Panc1 (cell line): ENCODE measurements at regions not wholly inside any gene's neighbourhood (a gene's known extent, or its start where the extent isn't known, plus 50 kb on each side); places are given as distances from the start of the nearest gene placed in this dataset.

Experiments used
- ATAC-seq: fragments of 200-7000 bp; cut with Tn5 transposase; 2 replicates; pipeline ENCODE4 v1.9.1; 2020; ENCODE audit warnings: mild to moderate bottlenecking, moderate library complexity
- BruUV-seq: library from RNA; stranded (reverse); fragments of 400-500 nt; replicated peaks from 2 replicates; lab custom pipeline; 2021; lab: Mats Ljungman, UMichigan
- CTCF ChIA-PET: fragments of 300-600 bp; sonication (Branson Sonifier 250); formaldehyde crosslinking; loops from one replicate; lab custom pipeline; 2022; ENCODE audit warnings: antibody characterized with exemption; lab: Charles Lee
- POLR2A ChIA-PET: fragments of 300-600 bp; sonication (Branson Sonifier 250); formaldehyde crosslinking; loops from one replicate; lab custom pipeline; 2022; ENCODE audit warnings: antibody characterized with exemption; lab: Charles Lee
- DNase-seq: peaks from one replicate; pipeline ENCODE4 v3.0.0-alpha.2; 2010; ENCODE audit warnings: low read depth, low spot score
- H3K27ac ChIP-seq: 2 replicates; pipeline ENCODE4 v1.5.1; 2011; ENCODE audit warnings: mild to moderate bottlenecking, low read length, inconsistent platforms
- H3K27me3 ChIP-seq: fragments of 200-500 bp; sonication (Bioruptor generic); 2 replicates; pipeline ENCODE4 v1.6.0; 2014; ENCODE audit warnings: low read length, inconsistent platforms; ENCODE audit not compliant: control insufficient read depth, insufficient read depth
- H3K36me3 ChIP-seq: fragments of 200-500 bp; sonication (Bioruptor generic); 2 replicates; pipeline ENCODE4 v1.5.1; 2014; ENCODE audit warnings: inconsistent platforms, mild to moderate bottlenecking, low read length, moderate library complexity; ENCODE audit not compliant: control insufficient read depth, insufficient read depth
- H3K4me1 ChIP-seq: 2 replicates; pipeline ENCODE4 v1.5.1; 2011; ENCODE audit warnings: inconsistent platforms, mild to moderate bottlenecking, low read length, moderate library complexity; ENCODE audit not compliant: control insufficient read depth, insufficient read depth
- H3K4me3 ChIP-seq, 2 experiments: 2 replicates each; pipeline ENCODE4 v1.5.1; 2011 to 2012; ENCODE audit warnings: low read depth in 2 of 2, low read length in 2 of 2, mild to moderate bottlenecking in 2 of 2, inconsistent platforms in 1 of 2, moderate library complexity in 1 of 2
- H3K9me3 ChIP-seq: fragments of 200-500 bp; sonication (Bioruptor generic); 2 replicates; pipeline ENCODE4 v1.5.1; 2014; ENCODE audit warnings: low read depth, mild to moderate bottlenecking, inconsistent platforms, low read length, moderate library complexity; ENCODE audit not compliant: control insufficient read depth, insufficient read depth
- CTCF ChIP-seq: fragments of 450-650 bp; IDR thresholded peaks from 2 replicates; pipeline ENCODE4 v1.5.1; 2017; ENCODE audit warnings: mild to moderate bottlenecking
- POLR2AphosphoS5 ChIP-seq: IDR thresholded peaks from 2 replicates; pipeline ENCODE4 v1.6.1; 2012; ENCODE audit warnings: mild to moderate bottlenecking, low read depth, low read length, moderate library complexity
- REST ChIP-seq, 2 experiments: IDR thresholded peaks; 2 replicates each; pipeline ENCODE4 v1.6.1; 2011 to 2012; ENCODE audit warnings: low read depth in 2 of 2, control low read depth in 1 of 2, low read length in 1 of 2, mild to moderate bottlenecking in 1 of 2, moderate library complexity in 1 of 2; ENCODE audit not compliant: insufficient read depth in 1 of 2
- SIN3A ChIP-seq: IDR thresholded peaks from 2 replicates; pipeline ENCODE4 v1.6.1; 2012; ENCODE audit warnings: low read depth, mild to moderate bottlenecking, low read length, moderate library complexity, borderline replicate concordance; ENCODE audit not compliant: insufficient read depth
- TCF7L2 ChIP-seq: IDR thresholded peaks from 2 replicates; pipeline ENCODE4 v1.6.1; 2011; ENCODE audit warnings: mild to moderate bottlenecking, low read depth, low read length, inconsistent platforms
- in situ Hi-C: cut with HindIII; loops from 2 replicates; pipeline ENCODE4 v1.10.0; 2016; ENCODE audit warnings: low sequenced_read_pairs, low pct_unique_long_range_greater_than_20kb
- intact Hi-C: fragments of 100-400 bp; cut with micrococcal nuclease; formaldehyde crosslinking; loops from one replicate; pipeline ENCODE4 v1.10.0; 2022; ENCODE audit not compliant: unreplicated experiment

- H3K4me3 ChIP-seq = no peak overlapping the region
- ChIA-PET CTCF (no interaction called here), POLR2A (no interaction called here)
- intact Hi-C loops (no loop called here), in situ Hi-C loops (no loop called here)
- no peak overlapping the region for H3K27ac ChIP-seq
- DNase-seq = no peak
- TF ChIP-seq POLR2AphosphoS5 = no peak
- TF ChIP-seq SIN3A = no peak
- TF ChIP-seq TCF7L2 = no peak
- no peak for TF ChIP-seq CTCF
- TF ChIP-seq REST (IDR thresholded peaks at IDR 0.05; ENCODE audit: insufficient read depth in 1 of 2, low read depth in 2 of 2, low read length in 1 of 2) = no peak
- peaks cover 2% of the 10 kb centered on the region; the same call in 1 of the 2 replicates for H3K27me3 ChIP-seq
- H3K36me3 ChIP-seq = no peaks in the 10 kb centered on the region
- ATAC-seq = no peak
- no peaks in the 10 kb centered on the region for H3K4me1 ChIP-seq
- BruUV-seq = no TSS peak
- no peaks in the 10 kb centered on the region for H3K9me3 ChIP-seq
These were observed 357.2 kb upstream of the SALL3 start for GRCh38 chr18:78622251-78622906.

DNA sequence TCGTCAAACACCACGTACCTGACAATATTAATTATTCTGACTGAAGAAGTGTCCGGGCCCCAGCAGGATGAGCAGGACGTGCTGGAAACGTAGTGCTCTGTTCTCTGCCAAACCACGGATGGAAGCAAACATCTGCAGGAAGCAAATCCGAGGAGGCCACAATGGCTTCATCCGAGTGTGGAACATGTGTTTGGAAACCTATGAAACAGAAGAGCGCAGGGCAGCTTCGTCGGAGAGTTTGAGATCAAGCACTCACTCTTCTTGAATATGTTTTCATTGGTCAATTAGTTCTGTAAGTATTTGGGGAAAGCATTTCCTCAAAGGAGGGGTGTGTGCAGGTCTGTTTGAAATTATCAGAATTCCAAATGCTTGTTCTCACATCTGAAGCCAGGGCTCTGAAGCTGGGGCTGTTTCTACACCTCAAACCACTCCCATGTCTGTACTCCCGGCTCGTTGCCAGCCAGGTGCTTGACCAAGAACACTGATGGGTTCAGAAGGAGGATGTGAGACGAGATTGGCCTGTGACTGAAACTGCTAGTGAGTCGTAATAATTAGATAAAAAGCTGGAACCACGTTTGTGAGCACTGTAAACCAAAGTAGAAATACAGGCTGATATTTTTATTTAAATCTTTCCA is 356.6 kb upstream of the SALL3 start:
- Histone ChIP-seq H3K4me3 (no peak overlapping the region), H3K27ac (no peak overlapping the region), H3K9me3 (no peaks in the 10 kb centered on the region), H3K27me3 (peaks cover 2% of the 10 kb centered on the region; the same call in 1 of the 2 replicates), H3K4me1 (no peaks in the 10 kb centered on the region), H3K36me3 (no peaks in the 10 kb centered on the region)
- ATAC-seq = no peak
- intact Hi-C loops (no loop called here), in situ Hi-C loops (no loop called here)
- DNase-seq = no peak
- POLR2A ChIA-PET = no interaction called here
- BruUV-seq = no TSS peak
- CTCF ChIA-PET = no interaction called here
- TF ChIP-seq TCF7L2 = no peak
- TF ChIP-seq POLR2AphosphoS5 = no peak
- no peak for TF ChIP-seq CTCF
- no peak for TF ChIP-seq REST (IDR thresholded peaks at IDR 0.05; ENCODE audit: insufficient read depth in 1 of 2, low read depth in 2 of 2, low read length in 1 of 2)
- no peak for TF ChIP-seq SIN3A
